K562 (cell line): ENCODE measurements at regions not wholly inside any gene's neighbourhood (a gene's known extent, or its start where the extent isn't known, plus 50 kb on each side); places are given as distances from the start of the nearest gene placed in this dataset.

Source experiments
- ELF1 ChIP-seq: fragments of 200-800 bp; sonication (Bioruptor generic); IDR thresholded peaks from 2 replicates; pipeline ENCODE4 v1.6.1; 2016; ENCODE audit warnings: missing genetic modification characterization, missing compliant biosample characterization
- PHF21A ChIP-seq: fragments of 450-650 bp; IDR thresholded peaks from 2 replicates; pipeline ENCODE4 v1.6.1; 2017; ENCODE audit warnings: low read depth, borderline replicate concordance
- POLR2AphosphoS5 ChIP-seq: IDR thresholded peaks from 2 replicates; pipeline ENCODE4 v1.6.1; 2011; ENCODE audit warnings: mild to moderate bottlenecking, low read depth, low read length, moderate library complexity; ENCODE audit not compliant: control insufficient read depth, insufficient read depth
- PRPF4 ChIP-seq: fragments of 200-400 bp; formaldehyde crosslinking; IDR thresholded peaks from one replicate; pipeline ENCODE4 v1.6.1; 2017; ENCODE audit warnings: low read length, low read depth, mild to moderate bottlenecking; ENCODE audit not compliant: insufficient read depth, poor library complexity, severe bottlenecking
- SNAPC5 ChIP-seq: fragments of 250-450 bp; sonication (Bioruptor Pico); IDR thresholded peaks from 2 replicates; pipeline ENCODE4 v1.8.0; 2021; ENCODE audit warnings: moderate library complexity, mild to moderate bottlenecking, inconsistent platforms
- SREBF2 ChIP-seq: sonication (generic); formaldehyde crosslinking; IDR thresholded peaks from 2 replicates; pipeline ENCODE4 v1.4.0; 2020; ENCODE audit warnings: mild to moderate bottlenecking, missing genetic modification reagents
- TCF7L2 ChIP-seq: fragments of 150-350 bp; IDR thresholded peaks from 2 replicates; pipeline ENCODE4 v1.6.1; 2016; ENCODE audit warnings: low read depth, mild to moderate bottlenecking, low read length, moderate library complexity
- ZNF707 ChIP-seq: fragments of 250-450 bp; sonication (Bioruptor Pico); conservative IDR thresholded peaks from 2 replicates; pipeline ENCODE4 v1.8.0; 2022; ENCODE audit warnings: inconsistent platforms, mild to moderate bottlenecking, moderate library complexity
- ZNF778 ChIP-seq: fragments of 450-650 bp; formaldehyde crosslinking; IDR thresholded peaks from 2 replicates; pipeline ENCODE4 v1.4.0; 2020; ENCODE audit warnings: mild to moderate bottlenecking, moderate library complexity

GRCh38 chr18:30616414-30616813, 426.1 kb downstream of the DSC3 start:
- TF ChIP-seq TCF7L2 (no peak), PHF21A (no peak), ZNF778 (CRISPR knock-in tag) (no peak), SNAPC5 (CRISPR knock-in tag) (no peak), ZNF707 (CRISPR knock-in tag) (no peak), SREBF2 (no peak), PRPF4 (no peak), POLR2AphosphoS5 (no peak), ELF1 (tag) (no peak)
